Body of pancreas (tissue), 4 donors: ENCODE measurements at regions not wholly inside any gene's neighbourhood (a gene's known extent, or its start where the extent isn't known, plus 50 kb on each side); places are given as distances from the start of the nearest gene placed in this dataset.

Experiments used
- POLR2A ChIP-seq, 3 donors: fragments of 450-650 bp; IDR thresholded peaks; one replicate each; pipeline ENCODE4 v1.6.1; 2016; ENCODE audit warnings: antibody characterized with exemption in 3 of 3, mild to moderate bottlenecking in 2 of 3
- TF ChIP-seq, protein P1 (sequence below), 7 experiments: fragments of 450-650 bp in 4 of 7; fragments of 200-600 bp in 3 of 7; sonication (generic) in 3 of 7; IDR thresholded peaks; one replicate each; pipeline ENCODE4 v1.5.1; 2016 to 2019; ENCODE audit warnings: antibody characterized with exemption in 7 of 7

DNA sequence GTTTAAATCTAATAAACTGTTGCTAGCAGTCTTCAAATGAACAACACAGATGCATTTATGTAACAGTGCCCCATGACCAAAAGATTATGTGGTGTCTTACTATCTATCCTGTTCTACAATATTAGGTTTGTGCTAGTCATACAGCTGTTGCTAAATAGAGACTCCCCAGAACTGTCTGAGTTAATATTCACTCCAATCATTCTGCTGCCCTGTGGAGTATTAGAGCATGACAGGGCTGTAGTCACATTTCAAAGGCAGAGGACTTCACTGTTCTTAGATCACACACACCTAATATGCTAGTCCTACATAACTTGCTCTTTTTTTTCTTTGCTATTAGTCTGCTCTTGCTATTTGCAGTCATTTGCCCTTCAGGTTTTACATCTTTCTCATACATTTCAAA lies 157.6 kb upstream of the MDGA2 start:
- no peak for TF ChIP-seq POLR2A (IDR thresholded peaks at IDR 0.05)
- TF ChIP-seq, protein P1, sequence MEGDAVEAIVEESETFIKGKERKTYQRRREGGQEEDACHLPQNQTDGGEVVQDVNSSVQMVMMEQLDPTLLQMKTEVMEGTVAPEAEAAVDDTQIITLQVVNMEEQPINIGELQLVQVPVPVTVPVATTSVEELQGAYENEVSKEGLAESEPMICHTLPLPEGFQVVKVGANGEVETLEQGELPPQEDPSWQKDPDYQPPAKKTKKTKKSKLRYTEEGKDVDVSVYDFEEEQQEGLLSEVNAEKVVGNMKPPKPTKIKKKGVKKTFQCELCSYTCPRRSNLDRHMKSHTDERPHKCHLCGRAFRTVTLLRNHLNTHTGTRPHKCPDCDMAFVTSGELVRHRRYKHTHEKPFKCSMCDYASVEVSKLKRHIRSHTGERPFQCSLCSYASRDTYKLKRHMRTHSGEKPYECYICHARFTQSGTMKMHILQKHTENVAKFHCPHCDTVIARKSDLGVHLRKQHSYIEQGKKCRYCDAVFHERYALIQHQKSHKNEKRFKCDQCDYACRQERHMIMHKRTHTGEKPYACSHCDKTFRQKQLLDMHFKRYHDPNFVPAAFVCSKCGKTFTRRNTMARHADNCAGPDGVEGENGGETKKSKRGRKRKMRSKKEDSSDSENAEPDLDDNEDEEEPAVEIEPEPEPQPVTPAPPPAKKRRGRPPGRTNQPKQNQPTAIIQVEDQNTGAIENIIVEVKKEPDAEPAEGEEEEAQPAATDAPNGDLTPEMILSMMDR (IDR thresholded peaks at IDR 0.05): no peak
